HS-27A (cell line): ENCODE measurements at regions not wholly inside any gene's neighbourhood (a gene's known extent, or its start where the extent isn't known, plus 50 kb on each side); places are given as distances from the start of the nearest gene placed in this dataset.

ENCODE experiments used
- DNase-seq: peaks from one replicate; pipeline ENCODE4 v3.0.0-alpha.2; 2012; ENCODE audit warnings: low read depth, missing footprints

DNA sequence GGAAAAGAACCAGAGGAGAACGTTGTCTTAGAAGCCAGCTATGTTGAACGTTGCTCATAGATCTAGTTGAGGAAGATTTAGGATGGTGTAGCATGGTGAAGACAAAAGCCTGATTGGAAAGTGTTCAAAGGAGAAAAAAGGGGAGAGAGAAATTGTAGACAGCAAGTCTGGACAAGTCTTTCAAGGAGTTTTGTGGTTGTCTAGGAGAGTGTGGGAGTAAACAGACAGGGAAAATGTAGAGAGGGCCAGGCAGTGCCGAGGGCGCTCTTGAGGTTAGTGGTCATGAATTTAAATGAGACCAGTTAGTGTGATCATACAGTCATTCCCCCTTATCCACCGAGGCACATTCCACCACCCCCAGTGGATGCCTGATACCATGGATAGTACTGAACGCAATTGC is 167.5 kb upstream of the IL12A start:
- DNase-seq = no peak

DNA sequence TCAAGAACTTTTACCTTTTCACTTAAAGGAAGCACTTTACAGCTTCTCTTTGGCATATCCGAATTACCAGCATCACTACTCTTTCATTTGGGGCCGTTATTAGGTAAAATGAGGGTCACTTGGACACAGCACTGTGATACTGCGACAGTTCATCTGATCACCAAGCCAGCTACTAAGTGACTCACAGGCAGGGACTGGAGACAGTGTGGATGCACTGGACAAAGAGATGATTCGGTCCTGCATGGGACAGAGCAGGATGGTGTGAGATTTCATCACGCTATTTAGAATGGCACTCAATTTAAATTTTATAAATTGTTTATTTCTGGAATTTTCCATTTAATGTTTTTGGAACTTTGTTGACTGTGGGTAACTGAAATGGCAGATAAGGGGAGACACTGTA is 166.9 kb upstream of the IL12A start:
- DNase-seq = no peak

DNA sequence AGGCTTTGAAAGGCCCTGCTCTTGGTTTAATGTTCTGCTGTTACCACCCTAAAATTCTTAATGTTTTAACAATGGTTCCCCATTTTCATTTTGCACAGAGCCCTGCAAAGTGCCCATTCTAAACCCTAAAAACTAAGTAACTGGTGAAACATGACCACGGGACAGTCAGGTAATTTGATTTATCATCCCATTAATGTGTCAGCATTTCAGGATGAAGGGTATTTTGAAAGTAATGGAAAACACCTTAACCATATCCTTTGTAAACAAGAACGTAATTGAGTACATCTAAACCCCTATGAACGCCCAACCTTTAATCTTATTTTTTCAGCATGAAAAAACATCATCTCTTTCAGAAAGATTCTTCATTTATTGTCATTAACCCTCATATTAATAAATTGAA is 164.9 kb upstream of the IL12A start:
- no peak for DNase-seq

- peak; percentile 82 for DNase-seq
Observed at GRCh38 chr3:159824333-159824732, 164.3 kb upstream of the IL12A start.

DNA sequence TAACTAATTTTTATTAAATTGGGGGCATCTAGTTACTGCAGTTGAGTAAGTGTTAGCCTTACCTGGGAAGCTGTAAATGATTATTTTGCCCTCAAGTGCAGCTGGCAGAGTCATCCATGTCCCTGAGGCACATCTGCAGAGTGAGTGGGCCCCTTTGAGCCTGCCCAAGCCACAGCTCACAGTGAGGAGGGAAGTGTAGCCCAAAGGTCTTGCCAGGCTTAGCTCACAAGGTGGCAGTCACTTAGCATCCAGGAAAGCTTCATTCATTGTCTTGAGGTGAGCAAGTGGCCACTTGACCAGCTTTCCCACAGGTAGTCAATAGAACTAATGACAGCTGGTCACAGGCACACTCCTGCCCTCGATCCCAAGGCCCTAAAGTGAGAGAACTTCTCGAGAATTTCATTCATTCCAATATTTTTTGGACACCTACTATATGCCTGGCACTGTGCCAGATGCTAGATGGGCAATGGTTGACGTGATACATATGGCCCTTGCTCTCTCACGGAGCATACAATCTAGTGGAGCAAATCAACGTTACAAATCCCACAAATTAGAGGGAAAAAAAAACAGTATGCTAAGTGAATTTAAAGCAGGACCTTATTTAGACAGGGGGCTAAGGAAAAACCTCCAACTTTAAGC is 163.3 kb upstream of the IL12A start:
- no peak for DNase-seq

DNA sequence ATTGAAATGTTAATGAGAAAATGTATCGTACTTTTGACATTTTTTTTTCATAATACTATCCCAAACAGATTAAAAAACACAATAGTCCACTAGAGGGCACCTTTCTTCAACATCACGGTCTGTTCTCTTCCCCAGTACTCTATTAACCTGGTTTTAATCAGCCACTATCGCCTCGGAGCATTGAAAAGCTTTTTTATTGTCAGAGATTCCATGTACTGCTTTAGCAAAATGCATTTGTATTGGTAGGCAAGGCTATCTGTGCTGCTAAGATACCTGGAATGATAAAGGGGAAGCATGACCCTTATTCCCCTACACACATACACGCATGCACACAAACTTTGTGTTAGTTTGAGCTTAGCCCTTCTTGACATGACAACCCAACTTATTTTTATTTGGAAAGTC is 160.1 kb upstream of the IL12A start:
- DNase-seq = peak; percentile 30

- DNase-seq = no peak
Observed at GRCh38 chr3:159829056-159829455, 159.6 kb upstream of the IL12A start.

DNA sequence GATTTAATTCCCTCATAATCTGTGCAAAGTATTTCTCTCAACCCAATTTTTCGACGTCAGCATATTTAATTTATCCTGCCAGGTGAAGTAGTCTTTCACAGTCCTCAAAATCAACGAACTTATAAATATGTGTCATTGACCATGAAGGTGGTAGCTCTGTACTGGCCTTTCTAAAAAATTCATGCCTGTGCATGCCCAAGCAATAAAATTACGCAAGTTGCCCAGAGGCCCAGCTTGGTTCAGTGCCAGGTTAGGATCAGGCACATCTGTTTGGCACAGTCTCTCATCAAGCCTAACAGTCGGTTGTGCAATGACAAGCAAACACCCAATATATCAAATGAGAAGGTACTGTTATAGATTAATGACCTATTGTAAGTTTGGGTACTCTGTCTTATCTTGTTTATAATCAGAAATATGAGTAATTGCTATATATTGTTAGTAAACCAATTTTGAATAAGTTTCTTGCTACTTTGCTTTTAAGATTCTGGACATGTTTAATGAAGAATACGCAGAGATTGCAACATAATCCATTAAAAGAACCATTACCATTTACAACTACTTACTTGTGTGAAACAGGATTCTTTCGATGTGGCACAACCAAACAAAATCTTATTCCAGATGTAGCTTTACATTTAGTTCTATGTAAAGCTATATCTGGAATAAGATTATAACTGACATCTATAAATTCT is 159.0 kb upstream of the IL12A start:
- DNase-seq = peak; percentile 72

DNA sequence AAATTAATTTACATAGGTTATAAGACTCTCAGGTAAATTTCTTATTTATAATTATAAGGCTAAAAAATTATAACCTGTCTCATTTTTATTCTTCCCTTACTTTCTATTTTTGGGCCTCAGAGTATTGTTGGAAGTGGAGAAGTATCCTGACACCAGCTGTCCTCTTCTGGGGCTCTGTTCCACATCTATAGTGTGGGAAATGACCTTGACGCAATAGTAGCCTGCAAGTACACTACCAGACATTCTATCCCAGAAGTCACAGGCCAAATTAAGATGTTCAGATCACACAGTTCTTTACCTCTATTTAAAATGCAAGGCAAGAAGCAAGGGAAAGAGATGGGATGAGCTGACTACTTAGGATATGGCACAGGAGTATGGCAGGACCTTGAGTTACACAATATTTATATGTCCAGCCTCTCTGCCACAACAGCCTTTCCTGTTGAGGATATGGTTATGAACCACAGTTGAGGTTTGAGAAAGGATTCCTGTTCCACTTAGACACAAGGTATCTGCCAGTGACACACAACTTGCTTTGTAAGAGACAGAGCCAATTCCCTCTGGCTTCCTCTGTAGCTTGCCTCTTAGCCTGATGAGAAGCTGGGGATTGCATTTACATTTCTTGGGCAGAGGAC is 158.0 kb upstream of the IL12A start:
- no peak for DNase-seq

GRCh38 chr3:159831466-159831865 is 157.2 kb upstream of the IL12A start:
- no peak for DNase-seq

DNA sequence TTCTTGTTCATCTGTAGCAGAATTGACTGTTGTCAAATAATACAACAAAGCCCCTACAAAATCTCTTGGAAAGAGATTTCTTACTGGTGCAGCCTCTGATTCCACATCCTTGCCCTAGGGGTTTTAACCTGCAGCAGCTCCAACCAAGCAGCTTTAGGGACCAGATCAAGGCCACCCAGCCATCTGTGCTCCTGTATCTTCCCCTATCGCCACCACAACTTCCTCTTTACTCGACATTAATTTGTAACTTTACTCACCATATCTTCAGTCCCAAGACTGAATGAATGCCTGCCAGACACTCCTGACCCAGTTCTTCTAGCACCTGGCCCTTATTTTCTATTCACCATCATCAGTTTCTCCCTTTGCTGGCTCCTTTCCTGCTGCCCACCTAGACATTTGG is 156.6 kb upstream of the IL12A start:
- no peak for DNase-seq

- no peak for DNase-seq
Observed at GRCh38 chr3:159835126-159835525, 153.5 kb upstream of the IL12A start.

DNA sequence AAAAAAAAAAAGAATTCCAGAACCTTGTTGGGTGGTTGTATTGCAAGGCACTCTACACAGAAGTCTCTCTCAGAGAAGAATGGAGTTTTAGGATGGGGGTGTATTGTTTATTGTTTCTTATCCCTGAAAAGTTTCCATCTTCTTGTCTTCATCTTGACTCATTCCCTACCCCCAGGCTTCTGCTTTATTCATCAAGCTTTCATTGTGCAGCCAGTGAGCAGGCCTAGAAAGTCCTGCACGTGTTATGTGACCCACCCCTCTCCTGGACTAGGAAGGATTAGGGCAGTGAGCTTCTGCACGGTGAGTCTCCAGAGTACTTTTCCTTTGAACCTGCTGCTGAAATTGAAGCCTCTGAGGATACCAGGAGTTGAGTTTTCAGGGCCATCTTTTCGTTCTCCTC is 150.9 kb upstream of the IL12A start:
- no peak for DNase-seq

DNA sequence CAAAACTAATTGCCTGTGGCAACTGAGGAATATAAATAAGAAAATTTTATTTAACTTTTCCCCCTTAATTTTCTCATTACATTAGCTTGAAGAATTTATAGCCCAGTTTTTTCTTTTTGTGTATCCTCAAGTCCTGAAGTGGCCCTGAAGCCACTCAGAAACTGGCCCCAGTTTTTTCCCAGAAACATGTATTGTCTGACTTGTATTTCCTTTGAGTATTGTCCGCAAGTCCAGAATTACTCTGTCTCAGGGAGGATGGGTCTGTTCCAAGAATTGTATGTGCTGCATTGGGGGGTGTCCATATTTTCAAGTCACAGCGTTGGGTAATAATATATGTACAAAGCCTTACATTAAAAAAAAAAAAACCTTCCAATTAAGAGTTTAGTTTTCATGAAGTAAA is 149.7 kb upstream of the IL12A start:
- DNase-seq = no peak

- DNase-seq = no peak
Observed at GRCh38 chr3:159839561-159840379, 148.9 kb upstream of the IL12A start, which contains the start of gene SCHIP1. SCHIP1 (plus strand) TSS chr3:159839861.

DNA sequence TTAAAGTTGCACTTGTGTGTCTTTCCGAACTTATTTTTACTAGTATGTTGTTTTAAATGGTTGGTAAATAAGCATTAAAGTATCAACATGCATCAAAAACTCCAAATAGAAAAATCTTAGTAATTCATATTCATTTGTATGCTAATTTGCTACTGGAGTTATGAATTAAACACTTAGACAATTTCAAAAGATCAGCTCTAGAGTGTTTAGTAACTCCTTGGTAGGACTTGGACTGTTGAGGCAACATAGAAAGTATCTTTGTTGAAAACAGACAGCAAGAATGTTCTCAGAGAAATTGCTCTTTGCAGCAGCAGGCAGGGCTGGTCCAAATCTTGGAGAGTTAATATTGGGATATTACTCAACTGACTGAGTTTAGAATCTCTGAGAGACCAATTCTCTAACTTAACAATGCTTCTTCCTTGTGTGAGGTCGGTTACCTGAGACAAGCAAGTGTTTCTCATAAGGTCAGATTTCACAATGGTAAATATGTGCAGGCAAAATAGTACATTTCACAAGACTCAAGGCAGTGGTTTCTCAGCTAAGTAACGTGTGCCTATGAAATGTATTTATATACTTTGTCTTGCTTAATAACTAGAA is 147.8 kb upstream of the IL12A start:
- no peak for DNase-seq

DNA sequence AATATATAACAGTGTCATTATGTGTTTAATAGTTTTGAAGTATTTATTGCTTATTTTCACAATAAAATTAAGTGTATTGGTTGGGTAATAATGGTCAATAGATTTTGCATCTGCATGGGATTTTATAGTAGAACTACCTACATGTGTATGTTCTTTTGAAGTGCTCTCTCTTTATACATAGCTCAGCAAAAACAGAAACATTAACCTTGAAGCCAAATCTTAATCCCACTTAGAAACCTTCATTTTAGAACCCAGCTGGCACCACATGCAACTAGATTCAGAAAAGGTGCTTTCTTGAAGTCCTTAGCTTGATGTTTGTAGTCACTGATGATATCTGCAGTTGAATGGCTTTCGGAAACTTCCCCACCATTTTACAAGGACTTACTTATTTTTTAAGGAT is 146.9 kb upstream of the IL12A start:
- DNase-seq = no peak

- no peak for DNase-seq
Observed at GRCh38 chr3:159843840-159844730, 144.6 kb upstream of the IL12A start.

DNA sequence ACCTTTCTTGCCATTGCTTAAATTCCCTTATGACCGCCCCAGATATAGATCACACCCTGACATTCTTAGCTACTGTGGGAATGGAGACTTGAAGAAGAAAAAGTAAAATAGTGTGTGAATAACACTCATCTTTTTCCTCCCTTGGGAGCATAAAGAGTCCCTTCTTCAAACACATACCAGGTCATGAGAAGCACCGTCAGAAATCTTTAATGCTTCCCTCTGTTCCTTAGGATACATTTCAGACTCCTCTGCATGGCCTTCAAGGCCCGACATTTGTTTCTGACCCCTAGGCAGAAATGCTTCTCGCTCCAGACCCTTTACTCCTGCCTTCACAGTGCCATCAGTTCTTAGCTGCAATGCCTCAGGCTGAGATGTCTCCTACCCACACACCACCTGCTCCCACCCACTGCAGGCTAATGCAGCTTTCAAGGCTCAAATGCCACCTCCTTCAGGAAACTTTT is 143.8 kb upstream of the IL12A start:
- DNase-seq = no peak

DNA sequence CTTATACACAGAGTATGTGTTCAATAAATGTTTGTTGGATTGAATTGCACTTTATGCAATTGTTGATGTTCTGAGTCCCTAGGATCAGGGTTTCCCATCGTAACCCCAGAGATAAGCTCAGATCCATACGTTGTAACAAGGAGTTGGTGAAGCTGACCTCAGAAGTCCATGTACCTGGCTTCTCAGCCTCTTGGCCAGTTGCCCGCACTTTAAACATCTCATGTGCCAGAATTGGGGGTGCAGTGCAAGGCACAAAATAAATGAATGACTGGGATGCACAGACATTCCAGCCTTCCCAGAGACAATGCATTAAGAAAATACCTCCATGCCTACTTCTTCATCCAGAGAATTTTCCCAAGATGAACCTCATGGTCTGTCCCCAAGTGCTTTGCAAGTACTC is 142.9 kb upstream of the IL12A start:
- no peak for DNase-seq

DNA sequence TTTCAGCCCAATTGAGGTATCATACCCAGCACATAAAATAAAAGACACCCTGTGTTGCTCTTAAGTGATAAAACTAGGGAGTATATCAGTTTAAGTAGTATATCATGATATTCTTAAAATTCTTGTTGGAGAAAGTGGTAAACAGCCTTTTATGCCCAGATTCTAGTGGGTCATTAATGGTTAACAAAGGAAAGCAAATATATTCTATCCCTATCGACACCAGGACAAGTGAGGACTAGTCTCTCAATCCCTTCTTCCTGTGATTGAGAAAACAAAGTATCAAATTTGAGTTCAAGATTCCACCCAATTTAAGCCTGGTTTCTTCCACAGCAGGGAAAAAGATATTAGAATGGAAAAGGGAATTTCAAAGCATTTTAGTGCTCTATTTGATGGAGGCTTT is 142.4 kb upstream of the IL12A start:
- DNase-seq = no peak
